GM10266 (cell line): ENCODE measurements at regions not wholly inside any gene's neighbourhood (a gene's known extent, or its start where the extent isn't known, plus 50 kb on each side); places are given as distances from the start of the nearest gene placed in this dataset.

Experiments used
- DNase-seq: peaks from one replicate; pipeline ENCODE4 v3.0.0; 2012; ENCODE audit errors: extremely low spot score
- CTCF ChIP-seq: IDR thresholded peaks from 2 replicates; pipeline ENCODE4 v1.5.1; 2012; ENCODE audit warnings: mild to moderate bottlenecking, low read depth; ENCODE audit not compliant: control insufficient read depth, insufficient read depth; ENCODE audit errors: missing control alignments

GRCh38 chr11:81278991-81279390 is 1454.7 kb downstream of the FAM181B start:
- no peak for DNase-seq

GRCh38 chr11:81270686-81271085 is 1463.0 kb downstream of the FAM181B start:
- DNase-seq: no peak
- TF ChIP-seq CTCF: no peak

More at GRCh38 chr11:81278991-81279390, 1454.7 kb downstream of the FAM181B start:
- no peak for TF ChIP-seq CTCF

- no peak for DNase-seq
- no peak for TF ChIP-seq CTCF
Measured at GRCh38 chr11:81267246-81267645, 1466.4 kb downstream of the FAM181B start.

GRCh38 chr11:81259471-81259870 is 1474.2 kb downstream of the FAM181B start:
- DNase-seq: no peak

GRCh38 chr11:81255895-81256294 is 1477.8 kb downstream of the FAM181B start:
- TF ChIP-seq CTCF: no peak
- no peak for DNase-seq

More at GRCh38 chr11:81259471-81259870, 1474.2 kb downstream of the FAM181B start:
- TF ChIP-seq CTCF: no peak

- DNase-seq: no peak
- TF ChIP-seq CTCF: no peak
Measured at GRCh38 chr11:81253244-81253643, 1480.4 kb downstream of the FAM181B start.

- TF ChIP-seq CTCF: no peak
Measured at GRCh38 chr11:81246941-81247340, 1486.7 kb downstream of the FAM181B start.

More at GRCh38 chr11:81246941-81247340, 1486.7 kb downstream of the FAM181B start:
- no peak for DNase-seq
